ENCODE measurements at regions not wholly inside any gene's neighbourhood (a gene's known extent, or its start where the extent isn't known, plus 50 kb on each side); places are given as distances from the start of the nearest gene placed in this dataset.

GRCh38 chr1:47658161-47658920 is 220.5 kb downstream of the FOXD2 start:
- H3K9me3 Mint-ChIP-seq, result no peaks in the 10 kb centered on the region
- TF ChIP-seq CTCF (IDR thresholded peaks at IDR 0.05; ENCODE audit: unreplicated experiment), result no peak
- DNase-seq (ENCODE audit: low spot score in 2 of 2, unreplicated experiment in 2 of 2), result no peak
- H3K4me1 Mint-ChIP-seq, result peaks cover 12% of the 10 kb centered on the region
- H3K36me3 Mint-ChIP-seq, result no peaks in the 10 kb centered on the region
- H3K27me3 Mint-ChIP-seq (ENCODE audit: low read depth), result peaks cover 71% of the 10 kb centered on the region
- no peak overlapping the region for H3K4me3 Mint-ChIP-seq
- H3K27ac Mint-ChIP-seq, result no peak overlapping the region

- no peaks in the 10 kb centered on the region for H3K9me3 Mint-ChIP-seq
- peak in 1 of 2 experiments; percentile 27 for DNase-seq (ENCODE audit: low spot score in 2 of 2, unreplicated experiment in 2 of 2)
- peaks cover 12% of the 10 kb centered on the region for H3K4me1 Mint-ChIP-seq
- no peak for TF ChIP-seq CTCF (IDR thresholded peaks at IDR 0.05; ENCODE audit: unreplicated experiment)
- no peak overlapping the region for H3K27ac Mint-ChIP-seq
- H3K4me3 Mint-ChIP-seq, result no peak overlapping the region
- H3K36me3 Mint-ChIP-seq, result no peaks in the 10 kb centered on the region
- peaks cover 68% of the 10 kb centered on the region for H3K27me3 Mint-ChIP-seq (ENCODE audit: low read depth)
These were observed 221.3 kb downstream of the FOXD2 start for GRCh38 chr1:47659146-47659545.

- DNase-seq (ENCODE audit: low spot score in 2 of 2, unreplicated experiment in 2 of 2), result no peak
- H3K27me3 Mint-ChIP-seq (ENCODE audit: low read depth), result peaks cover 67% of the 10 kb centered on the region
These were observed 222.8 kb downstream of the FOXD2 start for GRCh38 chr1:47660622-47661021.

GRCh38 chr1:47661040-47661439 is 223.2 kb downstream of the FOXD2 start:
- Mint-ChIP-seq H3K27me3 (ENCODE audit: low read depth) (peaks cover 67% of the 10 kb centered on the region), H3K36me3 (no peaks in the 10 kb centered on the region), H3K4me1 (peaks cover 9% of the 10 kb centered on the region), H3K27ac (no peak overlapping the region), H3K4me3 (no peak overlapping the region), H3K9me3 (no peaks in the 10 kb centered on the region)
- TF ChIP-seq CTCF (IDR thresholded peaks at IDR 0.05; ENCODE audit: unreplicated experiment), result no peak
- peak in 1 of 2 experiments; percentile 27 for DNase-seq (ENCODE audit: low spot score in 2 of 2, unreplicated experiment in 2 of 2)

More at GRCh38 chr1:47660622-47661021, 222.8 kb downstream of the FOXD2 start:
- Mint-ChIP-seq H3K27ac (no peak overlapping the region), H3K4me3 (no peak overlapping the region), H3K36me3 (no peaks in the 10 kb centered on the region), H3K9me3 (no peaks in the 10 kb centered on the region), H3K4me1 (peaks cover 12% of the 10 kb centered on the region)
- TF ChIP-seq CTCF (IDR thresholded peaks at IDR 0.05; ENCODE audit: unreplicated experiment), result no peak

- no peak for TF ChIP-seq CTCF (IDR thresholded peaks at IDR 0.05; ENCODE audit: unreplicated experiment)
- peaks cover 62% of the 10 kb centered on the region for H3K27me3 Mint-ChIP-seq (ENCODE audit: low read depth)
- no peak for DNase-seq (ENCODE audit: low spot score in 2 of 2, unreplicated experiment in 2 of 2)
- peaks cover 9% of the 10 kb centered on the region for H3K4me1 Mint-ChIP-seq
- H3K4me3 Mint-ChIP-seq, result no peak overlapping the region
- H3K9me3 Mint-ChIP-seq, result no peaks in the 10 kb centered on the region
- no peaks in the 10 kb centered on the region for H3K36me3 Mint-ChIP-seq
- no peak overlapping the region for H3K27ac Mint-ChIP-seq
These were observed 224.2 kb downstream of the FOXD2 start for GRCh38 chr1:47662068-47662467.

All from mesothelial cell of epicardium (in vitro differentiated cells).